OCI-LY3 (cell line): ENCODE measurements at regions not wholly inside any gene's neighbourhood (a gene's known extent, or its start where the extent isn't known, plus 50 kb on each side); places are given as distances from the start of the nearest gene placed in this dataset.

Experiments used
- EZH2phosphoT487 ChIP-seq: fragments of 200-600 bp; shearing (Covaris generic); IDR thresholded peaks from 2 replicates; pipeline ENCODE4 v1.6.1; 2018; ENCODE audit warnings: antibody characterized with exemption, mixed run types, low read depth
- TF ChIP-seq, protein P1 (sequence below): fragments of 200-600, 300-600 bp; sonication (generic); IDR thresholded peaks from 2 replicates; pipeline ENCODE4 v1.5.1; 2014; ENCODE audit warnings: antibody characterized with exemption, low read length, low read depth

DNA sequence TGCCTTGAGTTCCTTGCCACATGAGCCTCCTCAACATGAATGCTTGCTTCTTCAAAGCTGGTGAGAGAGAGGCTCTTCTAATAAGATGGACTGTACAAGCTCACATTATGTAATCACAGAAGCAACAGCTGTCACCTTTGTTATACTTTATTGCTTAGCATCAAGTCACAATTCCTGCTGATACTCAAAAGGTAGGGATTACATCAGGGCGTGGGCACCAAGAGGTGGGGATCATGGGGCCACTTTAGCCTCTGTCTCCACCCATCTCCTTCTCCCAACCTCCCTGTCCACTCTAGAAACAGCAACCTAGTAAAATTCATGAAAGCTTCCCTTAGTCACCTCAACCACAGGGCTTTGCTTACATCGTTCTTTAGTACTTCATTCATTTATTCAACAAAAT, 95.9 kb downstream of the FAM43A start:
- TF ChIP-seq, protein P1, sequence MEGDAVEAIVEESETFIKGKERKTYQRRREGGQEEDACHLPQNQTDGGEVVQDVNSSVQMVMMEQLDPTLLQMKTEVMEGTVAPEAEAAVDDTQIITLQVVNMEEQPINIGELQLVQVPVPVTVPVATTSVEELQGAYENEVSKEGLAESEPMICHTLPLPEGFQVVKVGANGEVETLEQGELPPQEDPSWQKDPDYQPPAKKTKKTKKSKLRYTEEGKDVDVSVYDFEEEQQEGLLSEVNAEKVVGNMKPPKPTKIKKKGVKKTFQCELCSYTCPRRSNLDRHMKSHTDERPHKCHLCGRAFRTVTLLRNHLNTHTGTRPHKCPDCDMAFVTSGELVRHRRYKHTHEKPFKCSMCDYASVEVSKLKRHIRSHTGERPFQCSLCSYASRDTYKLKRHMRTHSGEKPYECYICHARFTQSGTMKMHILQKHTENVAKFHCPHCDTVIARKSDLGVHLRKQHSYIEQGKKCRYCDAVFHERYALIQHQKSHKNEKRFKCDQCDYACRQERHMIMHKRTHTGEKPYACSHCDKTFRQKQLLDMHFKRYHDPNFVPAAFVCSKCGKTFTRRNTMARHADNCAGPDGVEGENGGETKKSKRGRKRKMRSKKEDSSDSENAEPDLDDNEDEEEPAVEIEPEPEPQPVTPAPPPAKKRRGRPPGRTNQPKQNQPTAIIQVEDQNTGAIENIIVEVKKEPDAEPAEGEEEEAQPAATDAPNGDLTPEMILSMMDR: no peak
- TF ChIP-seq EZH2phosphoT487: no peak
